ENCODE measurements at regions not wholly inside any gene's neighbourhood (a gene's known extent, or its start where the extent isn't known, plus 50 kb on each side); places are given as distances from the start of the nearest gene placed in this dataset.

- H3K4me3 ChIP-seq (ENCODE audit: low read depth in 1 of 3, low read length in 3 of 3) = no peak overlapping the region
- no peak for TF ChIP-seq FOXA1 (IDR thresholded peaks at IDR 0.05)
- no peak for TF ChIP-seq HNF4G (IDR thresholded peaks at IDR 0.05)
- no peak for TF ChIP-seq ZBTB33 (IDR thresholded peaks at IDR 0.05)
- TF ChIP-seq SP1 (IDR thresholded peaks at IDR 0.05) = no peak
- no peak for TF ChIP-seq RXRA (IDR thresholded peaks at IDR 0.05)
- TF ChIP-seq CTCF (IDR thresholded peaks at IDR 0.05; ENCODE audit: low read depth, low read length, missing input control) = no peak
- TF ChIP-seq MAX (IDR thresholded peaks at IDR 0.05) = no peak
- TF ChIP-seq REST (IDR thresholded peaks at IDR 0.05) = no peak
- no peak for TF ChIP-seq FOXA2 (IDR thresholded peaks at IDR 0.05)
- TF ChIP-seq RAD21 (IDR thresholded peaks at IDR 0.05) = no peak
- TF ChIP-seq TAF1 (conservative IDR thresholded peaks at IDR 0.05) = no peak
- TF ChIP-seq ATF3 (IDR thresholded peaks at IDR 0.05) = no peak
- no peak for TF ChIP-seq GABPA (IDR thresholded peaks at IDR 0.05 in 1 of 2, conservative IDR thresholded peaks at IDR 0.05 in 1 of 2)
- TF ChIP-seq YY1 (IDR thresholded peaks at IDR 0.05) = no peak
- TF ChIP-seq JUND (IDR thresholded peaks at IDR 0.05) = no peak
- no peak for TF ChIP-seq EGR1 (IDR thresholded peaks at IDR 0.05; ENCODE audit: low read depth in 2 of 2)
- TF ChIP-seq HNF4A (conservative IDR thresholded peaks at IDR 0.05) = no peak
- no peak for TF ChIP-seq NR2F2 (IDR thresholded peaks at IDR 0.05)
- H3K9ac ChIP-seq (ENCODE audit: low read depth in 1 of 2, low read length in 2 of 2) = no peak overlapping the region
- H3K4me1 ChIP-seq (ENCODE audit: control insufficient read depth in 4 of 4, insufficient read depth in 4 of 4, low read length in 3 of 4) = no peaks in the 10 kb centered on the region
- H3K9me3 ChIP-seq (ENCODE audit: control insufficient read depth in 4 of 4, low read length in 3 of 4) = no peaks in the 10 kb centered on the region
- no peak for DNase-seq (ENCODE audit: low spot score)
- no peaks in the 10 kb centered on the region for H3K27me3 ChIP-seq (ENCODE audit: control insufficient read depth in 4 of 4, insufficient read depth in 4 of 4, low read length in 3 of 4)
- WGBS = 84% methylated on average over 6 of the region's 6 CpGs
- H3K36me3 ChIP-seq (ENCODE audit: control insufficient read depth in 4 of 4, insufficient read depth in 3 of 4, low read depth in 1 of 4, low read length in 3 of 4) = no peaks in the 10 kb centered on the region
- no peak overlapping the region for H3K27ac ChIP-seq (ENCODE audit: low read depth in 1 of 2, low read length in 2 of 2)
Measured at GRCh38 chr4:165678236-165678935, 194.7 kb upstream of the TLL1 start.
